ENCODE measurements at regions not wholly inside any gene's neighbourhood (a gene's known extent, or its start where the extent isn't known, plus 50 kb on each side); places are given as distances from the start of the nearest gene placed in this dataset.

GRCh38 chr2:145464866-145465265, 944.9 kb upstream of the ZEB2 start:
- in situ Hi-C loops (cut with MboI; ENCODE audit: low pct_unique_long_range_greater_than_20kb, low sequenced_read_pairs, unreplicated experiment) = no loop called here
- TF ChIP-seq CTCF (IDR thresholded peaks at IDR 0.05; ENCODE audit: extremely low read depth, insufficient read depth, missing control alignments) = no peak

DNA sequence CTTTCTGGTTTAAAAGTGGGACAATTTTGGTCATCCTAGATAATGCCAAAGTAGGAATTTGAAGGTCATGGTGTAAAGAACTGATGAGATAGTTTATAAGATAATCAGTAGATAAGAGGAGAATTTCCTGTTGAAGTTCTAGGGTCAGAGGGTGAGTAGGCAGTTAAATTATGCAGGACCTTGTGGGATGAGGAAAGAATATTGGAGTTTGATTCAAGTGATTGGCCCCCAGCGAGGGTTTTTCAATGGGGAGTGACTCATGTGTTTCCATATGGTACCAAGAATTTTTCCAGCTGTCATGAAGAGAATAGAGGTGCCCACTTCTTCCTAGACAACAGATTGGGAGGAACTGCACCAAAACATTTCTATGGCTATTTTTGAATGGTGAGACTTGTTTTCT, 940.2 kb upstream of the ZEB2 start:
- DNase-seq (ENCODE audit: low spot score) = no peak
- in situ Hi-C loops (cut with MboI; ENCODE audit: low pct_unique_long_range_greater_than_20kb, low sequenced_read_pairs, unreplicated experiment) = no loop called here
- TF ChIP-seq CTCF (IDR thresholded peaks at IDR 0.05; ENCODE audit: extremely low read depth, insufficient read depth, missing control alignments) = no peak

More at GRCh38 chr2:145464866-145465265, 944.9 kb upstream of the ZEB2 start:
- DNase-seq (ENCODE audit: low spot score) = no peak

- DNase-seq (ENCODE audit: low spot score) = no peak
- TF ChIP-seq CTCF (IDR thresholded peaks at IDR 0.05; ENCODE audit: extremely low read depth, insufficient read depth, missing control alignments) = no peak
- in situ Hi-C loops (cut with MboI; ENCODE audit: low pct_unique_long_range_greater_than_20kb, low sequenced_read_pairs, unreplicated experiment) = no loop called here
These were observed 911.4 kb upstream of the ZEB2 start for GRCh38 chr2:145431181-145431951.

DNA sequence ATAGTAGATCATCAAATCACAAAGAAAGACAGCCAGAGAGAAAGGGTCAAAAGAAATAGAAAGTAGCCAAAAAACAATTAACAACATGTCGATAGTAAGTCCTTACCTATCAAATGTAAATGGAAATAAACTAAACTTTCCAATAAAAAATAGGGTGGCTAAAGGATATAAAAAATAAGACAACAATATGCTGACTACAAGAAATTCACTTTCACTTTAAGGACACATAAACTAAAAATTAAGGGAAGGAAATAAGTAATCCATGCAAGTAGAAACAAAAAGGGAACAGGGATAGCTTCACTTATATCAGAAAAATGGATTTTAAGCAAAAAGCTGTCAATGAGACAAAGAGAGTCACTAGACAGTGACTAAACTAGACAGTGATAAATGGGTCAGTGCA, 903.9 kb upstream of the ZEB2 start:
- DNase-seq (ENCODE audit: low spot score) = no peak
- in situ Hi-C loops (cut with MboI; ENCODE audit: low pct_unique_long_range_greater_than_20kb, low sequenced_read_pairs, unreplicated experiment) = no loop called here
- TF ChIP-seq CTCF (IDR thresholded peaks at IDR 0.05; ENCODE audit: extremely low read depth, insufficient read depth, missing control alignments) = no peak

GRCh38 chr2:145422576-145422975, 902.7 kb upstream of the ZEB2 start:
- TF ChIP-seq CTCF (IDR thresholded peaks at IDR 0.05; ENCODE audit: extremely low read depth, insufficient read depth, missing control alignments) = no peak
- no peak for DNase-seq (ENCODE audit: low spot score)
- in situ Hi-C loops (cut with MboI; ENCODE audit: low pct_unique_long_range_greater_than_20kb, low sequenced_read_pairs, unreplicated experiment) = no loop called here

DNA sequence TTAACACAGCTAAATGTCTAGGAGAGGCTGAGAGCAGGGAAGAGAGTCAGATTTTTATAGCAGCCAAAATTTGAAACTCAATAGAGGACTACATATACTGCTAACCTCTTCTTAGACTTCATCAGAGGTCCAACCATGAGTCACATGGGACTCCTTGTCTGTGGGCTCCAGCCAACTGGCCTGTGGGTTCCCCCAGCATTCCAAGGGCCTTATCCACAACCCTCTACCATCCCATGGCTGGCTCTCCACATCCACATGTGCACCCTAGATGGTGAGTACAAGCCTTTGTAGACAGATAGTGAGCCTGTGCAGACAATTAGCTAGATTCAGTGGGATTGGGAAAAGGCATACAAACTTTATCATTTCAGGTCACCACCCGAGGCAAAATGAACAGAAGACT, 901.9 kb upstream of the ZEB2 start:
- no peak for TF ChIP-seq CTCF (IDR thresholded peaks at IDR 0.05; ENCODE audit: extremely low read depth, insufficient read depth, missing control alignments)
- no peak for DNase-seq (ENCODE audit: low spot score)
- in situ Hi-C loops (cut with MboI; ENCODE audit: low pct_unique_long_range_greater_than_20kb, low sequenced_read_pairs, unreplicated experiment) = no loop called here

Measured in GM13977 (cell line).